ENCODE measurements at regions not wholly inside any gene's neighbourhood (a gene's known extent, or its start where the extent isn't known, plus 50 kb on each side); places are given as distances from the start of the nearest gene placed in this dataset.
"Not testable (repeated sequence)": the region's sequence is repeated elsewhere in the genome, so short reads cannot be mapped to it uniquely, and the experiment has no call there.

DNA sequence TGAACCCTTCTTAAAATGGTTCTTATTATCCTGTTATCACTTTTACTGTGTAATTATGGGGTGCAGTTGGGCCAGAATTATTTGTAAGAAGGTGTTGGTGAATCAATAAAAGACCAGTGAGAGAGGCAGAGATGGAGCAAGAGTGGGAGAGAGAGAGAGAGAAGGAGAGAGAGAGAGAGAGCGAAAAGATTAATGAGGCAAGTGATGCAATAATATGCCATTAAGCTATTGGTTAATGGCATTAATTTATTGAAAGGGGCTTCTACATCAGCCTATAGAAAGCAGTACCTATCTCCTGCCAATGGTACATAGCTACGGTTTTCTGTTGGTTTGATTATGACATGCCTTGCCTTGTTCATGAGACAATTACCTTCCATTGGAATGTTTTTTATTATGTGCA lies 388.7 kb downstream of the RPS6KC1 start:
- Histone ChIP-seq H3K9ac (ENCODE audit: low read depth, low read length) (no peak overlapping the region), H3K27ac (ENCODE audit: low read depth, low read length) (no peak overlapping the region), H3K27me3 (ENCODE audit: control insufficient read depth, insufficient read depth, low read length) (no peaks in the 10 kb centered on the region), H3K4me3 (ENCODE audit: low read depth, low read length) (no peak overlapping the region), H3K4me1 (ENCODE audit: control insufficient read depth, insufficient read depth, low read length) (peaks cover 9% of the 10 kb centered on the region), H3K36me3 (ENCODE audit: control insufficient read depth, insufficient read depth, low read length) (no peaks in the 10 kb centered on the region), H3K9me3 (ENCODE audit: control insufficient read depth, insufficient read depth, low read length) (no peaks in the 10 kb centered on the region)

DNA sequence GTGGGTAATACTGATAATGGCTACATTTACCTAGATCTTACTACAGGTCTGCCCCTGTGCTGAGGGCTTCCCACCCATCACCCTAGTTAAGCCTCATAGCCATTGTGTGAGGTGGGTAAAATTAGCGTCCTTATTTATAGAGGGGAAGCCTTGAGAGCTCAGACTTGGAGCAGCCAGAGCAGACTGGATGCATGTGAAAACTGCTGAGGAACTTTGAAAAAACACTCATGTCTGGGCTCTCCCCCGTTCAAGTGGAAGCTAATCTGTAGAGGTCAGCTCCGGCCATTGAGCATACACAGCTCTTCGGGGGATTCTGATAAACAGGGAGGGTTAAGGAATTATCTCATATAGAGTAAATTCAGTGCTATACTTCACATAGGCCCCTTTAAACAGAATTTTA lies 389.7 kb downstream of the RPS6KC1 start:
- H3K4me1 ChIP-seq (ENCODE audit: control insufficient read depth, insufficient read depth, low read length), result peaks cover 4% of the 10 kb centered on the region
- no peaks in the 10 kb centered on the region for H3K27me3 ChIP-seq (ENCODE audit: control insufficient read depth, insufficient read depth, low read length)
- H3K36me3 ChIP-seq (ENCODE audit: control insufficient read depth, insufficient read depth, low read length), result no peaks in the 10 kb centered on the region

DNA sequence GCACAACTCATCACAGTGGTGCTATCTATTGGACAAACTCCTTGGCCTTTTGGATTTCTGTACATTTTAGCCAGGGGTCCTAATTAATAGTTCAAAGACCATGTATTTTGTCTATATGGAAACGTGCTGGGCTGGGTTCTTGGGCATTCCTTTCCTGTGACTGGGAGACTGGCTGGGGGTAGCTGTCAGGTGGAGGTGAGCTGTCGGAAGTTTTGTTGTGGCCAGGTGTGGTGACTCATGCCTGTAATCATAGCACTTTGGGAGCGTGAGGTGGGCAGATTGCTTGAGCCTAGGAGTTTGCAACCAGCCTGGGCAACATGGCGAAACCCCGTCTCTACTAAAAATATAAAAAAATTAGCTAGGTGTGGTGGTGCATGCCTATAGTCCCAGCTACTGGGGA lies 392.4 kb downstream of the RPS6KC1 start:
- Histone ChIP-seq H3K9ac (ENCODE audit: low read depth, low read length) (no peak overlapping the region), H3K36me3 (ENCODE audit: control insufficient read depth, insufficient read depth, low read length) (no peaks in the 10 kb centered on the region), H3K9me3 (ENCODE audit: control insufficient read depth, insufficient read depth, low read length) (no peaks in the 10 kb centered on the region), H3K27me3 (ENCODE audit: control insufficient read depth, insufficient read depth, low read length) (no peaks in the 10 kb centered on the region), H3K4me1 (ENCODE audit: control insufficient read depth, insufficient read depth, low read length) (no peaks in the 10 kb centered on the region), H3K27ac (ENCODE audit: low read depth, low read length) (no peak overlapping the region), H3K4me3 (ENCODE audit: low read depth, low read length) (no peak overlapping the region)

More for the DNA sequence above, 389.7 kb downstream of the RPS6KC1 start:
- Histone ChIP-seq H3K27ac (ENCODE audit: low read depth, low read length) (no peak overlapping the region), H3K9me3 (ENCODE audit: control insufficient read depth, insufficient read depth, low read length) (no peaks in the 10 kb centered on the region), H3K9ac (ENCODE audit: low read depth, low read length) (no peak overlapping the region), H3K4me3 (ENCODE audit: low read depth, low read length) (no peak overlapping the region)

DNA sequence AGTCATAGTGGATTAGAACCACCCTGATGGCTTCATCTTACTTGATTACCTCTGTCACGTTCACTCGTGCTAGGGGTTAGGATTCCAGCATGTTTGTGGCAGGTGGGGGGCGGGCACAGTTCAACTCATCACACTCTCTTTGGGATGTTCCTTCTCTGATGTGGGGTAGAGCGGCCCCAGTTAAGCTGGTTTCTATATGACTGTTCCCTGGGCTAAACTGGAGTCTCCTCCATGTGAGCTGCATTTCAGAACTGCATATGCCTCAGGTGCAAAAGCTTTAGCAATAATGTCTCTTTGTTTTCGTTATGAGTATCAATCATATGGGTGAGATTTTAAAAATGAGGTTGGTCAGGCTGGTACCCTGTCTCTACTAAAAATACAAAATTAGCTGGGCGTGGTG lies 393.2 kb downstream of the RPS6KC1 start:
- Histone ChIP-seq H3K4me3 (ENCODE audit: low read depth, low read length) (no peak overlapping the region), H3K9me3 (ENCODE audit: control insufficient read depth, insufficient read depth, low read length) (no peaks in the 10 kb centered on the region), H3K27me3 (ENCODE audit: control insufficient read depth, insufficient read depth, low read length) (no peaks in the 10 kb centered on the region), H3K36me3 (ENCODE audit: control insufficient read depth, insufficient read depth, low read length) (no peaks in the 10 kb centered on the region), H3K27ac (ENCODE audit: low read depth, low read length) (no peak overlapping the region), H3K9ac (ENCODE audit: low read depth, low read length) (no peak overlapping the region), H3K4me1 (ENCODE audit: control insufficient read depth, insufficient read depth, low read length) (no peaks in the 10 kb centered on the region)

DNA sequence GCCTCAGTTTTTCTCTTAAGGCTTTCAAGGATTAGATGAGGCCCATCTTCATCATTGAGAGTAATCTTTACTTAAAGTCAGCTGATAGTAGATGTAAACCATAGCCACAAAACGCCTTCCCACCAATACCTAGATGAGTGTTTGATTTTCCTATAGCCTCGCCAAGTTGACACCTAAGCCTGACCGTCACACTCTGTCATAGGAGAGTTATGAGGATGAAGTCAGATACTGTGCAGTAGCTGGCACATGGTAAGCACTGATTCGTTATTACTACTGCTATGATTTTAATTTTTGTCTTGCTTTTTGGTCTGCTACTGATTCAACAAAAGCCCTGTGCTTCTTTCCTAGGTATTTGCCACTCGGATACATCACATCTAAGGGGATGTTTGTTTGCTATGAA lies 395.5 kb downstream of the RPS6KC1 start:
- Histone ChIP-seq H3K4me1 (ENCODE audit: control insufficient read depth, insufficient read depth, low read length) (0 out of 2 replicates have a peak, but pooled peaks cover under 1% of the 10 kb centered on the region), H3K9ac (ENCODE audit: low read depth, low read length) (no peak overlapping the region), H3K36me3 (ENCODE audit: control insufficient read depth, insufficient read depth, low read length) (no peaks in the 10 kb centered on the region), H3K27ac (ENCODE audit: low read depth, low read length) (no peak overlapping the region), H3K4me3 (ENCODE audit: low read depth, low read length) (no peak overlapping the region), H3K27me3 (ENCODE audit: control insufficient read depth, insufficient read depth, low read length) (no peaks in the 10 kb centered on the region), H3K9me3 (ENCODE audit: control insufficient read depth, insufficient read depth, low read length) (no peaks in the 10 kb centered on the region)

DNA sequence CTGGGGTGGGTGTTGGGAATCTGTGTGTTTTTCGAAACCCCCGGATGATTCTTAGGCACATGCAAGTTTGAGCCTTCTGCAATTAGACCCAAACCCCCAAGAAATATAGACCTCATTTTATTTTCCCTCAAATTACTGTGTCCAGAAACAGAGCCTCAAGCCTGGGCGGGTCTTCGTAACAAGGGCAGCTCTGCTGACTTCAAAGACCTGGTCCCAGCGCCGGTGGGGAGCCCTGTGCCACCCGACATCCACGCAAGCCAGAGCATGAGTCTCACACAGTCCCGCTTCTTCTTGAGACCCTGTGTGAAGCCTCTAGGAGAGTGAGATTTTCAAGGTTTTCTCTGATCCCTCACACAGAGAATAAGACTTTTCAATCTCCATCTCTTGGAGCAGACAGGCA lies 397.3 kb downstream of the RPS6KC1 start:
- no peaks in the 10 kb centered on the region for H3K36me3 ChIP-seq (ENCODE audit: control insufficient read depth, insufficient read depth, low read length)

DNA sequence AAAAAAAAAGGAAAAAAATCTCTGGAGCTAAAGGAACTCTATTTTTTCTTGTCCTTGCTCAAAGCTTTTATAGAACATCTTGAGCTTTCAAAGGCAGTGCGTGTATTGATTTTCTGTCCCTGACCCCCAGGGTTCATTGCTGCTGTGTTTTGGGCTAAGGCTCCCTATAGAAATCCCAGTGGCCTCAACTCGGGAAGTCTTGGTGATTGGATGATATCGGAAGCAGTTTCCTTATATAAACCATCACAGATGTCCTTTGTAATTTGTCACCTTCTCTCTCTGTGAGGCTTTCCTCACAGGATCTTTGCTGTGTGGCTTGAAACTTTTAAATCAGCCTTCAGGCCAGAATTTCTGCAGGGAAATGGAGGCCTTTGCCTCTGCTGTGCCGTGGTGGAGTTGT lies 397.7 kb downstream of the RPS6KC1 start:
- Histone ChIP-seq H3K27ac (ENCODE audit: low read depth, low read length) (no peak overlapping the region), H3K27me3 (ENCODE audit: control insufficient read depth, insufficient read depth, low read length) (no peaks in the 10 kb centered on the region), H3K4me1 (ENCODE audit: control insufficient read depth, insufficient read depth, low read length) (peaks cover 11% of the 10 kb centered on the region), H3K9me3 (ENCODE audit: control insufficient read depth, insufficient read depth, low read length) (no peaks in the 10 kb centered on the region), H3K4me3 (ENCODE audit: low read depth, low read length) (no peak overlapping the region), H3K9ac (ENCODE audit: low read depth, low read length) (no peak overlapping the region), H3K36me3 (ENCODE audit: control insufficient read depth, insufficient read depth, low read length) (no peaks in the 10 kb centered on the region)

More for the DNA sequence above, 397.3 kb downstream of the RPS6KC1 start:
- Histone ChIP-seq H3K4me1 (ENCODE audit: control insufficient read depth, insufficient read depth, low read length) (peaks cover 11% of the 10 kb centered on the region), H3K27me3 (ENCODE audit: control insufficient read depth, insufficient read depth, low read length) (no peaks in the 10 kb centered on the region), H3K27ac (ENCODE audit: low read depth, low read length) (no peak overlapping the region), H3K4me3 (ENCODE audit: low read depth, low read length) (no peak overlapping the region), H3K9me3 (ENCODE audit: control insufficient read depth, insufficient read depth, low read length) (no peaks in the 10 kb centered on the region), H3K9ac (ENCODE audit: low read depth, low read length) (no peak overlapping the region)

DNA sequence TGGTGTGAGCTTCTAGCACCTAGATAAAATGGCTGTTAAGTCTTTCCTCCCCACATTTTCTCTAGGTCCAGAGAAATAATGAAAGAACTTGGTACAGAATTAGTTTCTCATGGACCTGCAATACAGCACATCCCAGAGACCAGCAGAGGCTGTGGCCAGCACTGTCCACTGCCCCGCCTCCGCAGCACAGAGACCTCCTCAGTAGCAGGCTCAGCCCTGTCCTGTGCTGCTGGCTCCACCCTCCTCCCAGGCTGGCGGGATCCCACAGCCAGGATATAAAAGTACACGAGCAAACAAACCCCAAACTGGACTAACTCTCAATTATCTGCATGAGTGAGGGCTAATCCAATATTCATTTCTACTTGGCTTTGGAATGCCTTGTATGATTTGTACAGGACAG lies 401.5 kb downstream of the RPS6KC1 start:
- Histone ChIP-seq H3K27me3 (ENCODE audit: control insufficient read depth, insufficient read depth, low read length) (no peaks in the 10 kb centered on the region), H3K9me3 (ENCODE audit: control insufficient read depth, insufficient read depth, low read length) (no peaks in the 10 kb centered on the region), H3K27ac (ENCODE audit: low read depth, low read length) (no peak overlapping the region)

DNA sequence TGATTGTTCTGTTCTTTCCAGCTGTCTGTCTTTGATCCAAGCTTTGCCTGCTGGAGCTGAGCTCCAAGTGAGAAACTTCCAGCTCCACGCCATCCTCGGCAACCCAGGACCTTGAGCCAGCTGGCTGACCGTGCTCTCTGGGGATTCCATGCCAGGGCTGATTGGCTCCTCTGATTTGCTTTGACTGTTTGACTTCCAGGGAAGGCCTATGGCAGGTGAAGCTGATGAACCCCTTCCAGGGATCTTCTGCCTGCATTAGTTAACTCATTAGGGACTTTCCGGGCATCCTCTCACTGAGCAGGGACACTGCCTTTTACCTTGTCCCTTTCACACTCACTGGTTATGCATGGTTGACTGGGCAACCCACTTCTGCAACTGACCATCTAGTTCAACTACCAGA lies 406.1 kb downstream of the RPS6KC1 start:
- peaks cover 4% of the 10 kb centered on the region for H3K4me1 ChIP-seq (ENCODE audit: control insufficient read depth, insufficient read depth, low read length)
- no peaks in the 10 kb centered on the region for H3K36me3 ChIP-seq (ENCODE audit: control insufficient read depth, insufficient read depth, low read length)
- H3K27me3 ChIP-seq (ENCODE audit: control insufficient read depth, insufficient read depth, low read length), result no peaks in the 10 kb centered on the region
- no peak overlapping the region for H3K4me3 ChIP-seq (ENCODE audit: low read depth, low read length)
- H3K27ac ChIP-seq (ENCODE audit: low read depth, low read length), result no peak overlapping the region
- no peaks in the 10 kb centered on the region for H3K9me3 ChIP-seq (ENCODE audit: control insufficient read depth, insufficient read depth, low read length)
- no peak overlapping the region for H3K9ac ChIP-seq (ENCODE audit: low read depth, low read length)

More for the DNA sequence above, 401.5 kb downstream of the RPS6KC1 start:
- Histone ChIP-seq H3K4me3 (ENCODE audit: low read depth, low read length) (no peak overlapping the region), H3K36me3 (ENCODE audit: control insufficient read depth, insufficient read depth, low read length) (no peaks in the 10 kb centered on the region), H3K9ac (ENCODE audit: low read depth, low read length) (no peak overlapping the region), H3K4me1 (ENCODE audit: control insufficient read depth, insufficient read depth, low read length) (peaks cover 11% of the 10 kb centered on the region)

DNA sequence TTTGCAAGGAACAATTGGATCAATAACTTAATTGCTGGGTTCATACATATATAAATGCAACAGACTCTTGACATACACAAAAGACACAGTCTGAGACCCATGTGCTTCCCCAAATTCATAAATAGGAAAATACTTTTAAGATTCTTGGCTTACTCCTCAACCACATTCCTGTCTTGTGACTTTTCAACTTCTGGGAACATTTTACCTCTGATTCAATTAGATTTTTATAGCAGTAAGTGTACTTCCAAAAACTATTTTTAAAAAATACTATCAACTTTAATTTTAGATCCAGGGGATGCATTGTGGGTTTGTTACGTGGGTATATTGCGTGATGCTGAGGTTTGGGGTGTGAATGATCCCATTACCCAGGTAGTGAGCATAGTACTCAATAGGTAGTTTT lies 406.7 kb downstream of the RPS6KC1 start:
- H3K4me3 ChIP-seq (ENCODE audit: low read depth, low read length), result no peak overlapping the region
- H3K9me3 ChIP-seq (ENCODE audit: control insufficient read depth, insufficient read depth, low read length), result no peaks in the 10 kb centered on the region
- no peaks in the 10 kb centered on the region; the same call in 1 of the 2 replicates for H3K4me1 ChIP-seq (ENCODE audit: control insufficient read depth, insufficient read depth, low read length)
- no peaks in the 10 kb centered on the region for H3K27me3 ChIP-seq (ENCODE audit: control insufficient read depth, insufficient read depth, low read length)
- no peaks in the 10 kb centered on the region for H3K36me3 ChIP-seq (ENCODE audit: control insufficient read depth, insufficient read depth, low read length)
- H3K9ac ChIP-seq (ENCODE audit: low read depth, low read length), result no peak overlapping the region
- no peak overlapping the region for H3K27ac ChIP-seq (ENCODE audit: low read depth, low read length)

DNA sequence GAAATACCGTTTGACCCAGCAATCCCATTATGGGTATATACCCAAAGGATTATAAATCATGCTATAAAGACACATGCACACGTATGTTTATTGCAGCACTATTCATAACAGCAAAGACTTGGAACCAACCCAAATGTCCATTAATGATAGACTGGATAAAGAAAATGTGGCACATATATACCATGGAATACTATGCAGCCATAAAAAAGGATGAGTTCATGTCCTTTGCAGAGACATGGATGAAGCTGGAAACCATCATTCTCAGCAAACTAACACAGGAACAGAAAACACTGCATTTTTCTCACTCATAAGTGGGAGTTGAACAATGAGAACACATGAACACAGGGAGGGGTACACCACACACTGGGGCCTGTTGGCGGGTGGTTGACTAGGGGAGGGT lies 411.3 kb downstream of the RPS6KC1 start:
- not testable (repeated sequence) for H3K27me3 ChIP-seq (ENCODE audit: control insufficient read depth, insufficient read depth, low read length); H3K9ac ChIP-seq (ENCODE audit: low read depth, low read length); H3K9me3 ChIP-seq (ENCODE audit: control insufficient read depth, insufficient read depth, low read length); H3K27ac ChIP-seq (ENCODE audit: low read depth, low read length); H3K4me3 ChIP-seq (ENCODE audit: low read depth, low read length); H3K36me3 ChIP-seq (ENCODE audit: control insufficient read depth, insufficient read depth, low read length); H3K4me1 ChIP-seq (ENCODE audit: control insufficient read depth, insufficient read depth, low read length)
